ENCODE measurements at regions not wholly inside any gene's neighbourhood (a gene's known extent, or its start where the extent isn't known, plus 50 kb on each side); places are given as distances from the start of the nearest gene placed in this dataset.

GRCh38 chr14:104299993-104300761, 161.8 kb downstream of the KIF26A start:
- ATAC-seq (no peak), DNase-seq (ENCODE audit: low read depth, low spot score) (no peak)
- Histone ChIP-seq H2AFZ (ENCODE audit: low read depth, low read length, poor library complexity, severe bottlenecking) (no peak overlapping the region), H3K27ac (ENCODE audit: low read depth, low read length) (no peak overlapping the region), H3K4me1 (ENCODE audit: control insufficient read depth in 1 of 2, insufficient read depth in 2 of 2, low read length in 2 of 2) (no peaks in the 10 kb centered on the region), H3K9ac (ENCODE audit: low read length) (no peak overlapping the region), H3K9me2 (ENCODE audit: insufficient read depth) (no peaks in the 10 kb centered on the region), H3K27me3 (ENCODE audit: insufficient read depth, low read length) (no peaks in the 10 kb centered on the region), H3K4me2 (ENCODE audit: low read length) (no peak overlapping the region), H3K36me3 (ENCODE audit: control insufficient read depth in 1 of 2, insufficient read depth in 2 of 2, low read length in 2 of 2) (no peaks in the 10 kb centered on the region), H3K79me2 (ENCODE audit: insufficient read depth, low read length) (no peaks in the 10 kb centered on the region), H3K9me3 (ENCODE audit: control insufficient read depth in 1 of 2, insufficient read depth in 1 of 2, low read depth in 1 of 2, low read length in 2 of 2) (no peaks in the 10 kb centered on the region), H4K20me1 (ENCODE audit: insufficient read depth) (no peaks in the 10 kb centered on the region), H3K4me3 (replicated peaks in 1 of 2; ENCODE audit: low read depth in 1 of 2, low read length in 2 of 2) (no peak overlapping the region)
- no TSS peak for BruUV-seq (replicated peaks)
- RAD21 ChIA-PET (ENCODE audit: low non-redundant PET in 1 of 2, low total read pairs in 2 of 2, uncharacterized antibody in 2 of 2, unreplicated experiment in 2 of 2), result no interaction called here
- CTCF ChIA-PET, result no interaction called here
- POLR2A ChIA-PET, result no interaction called here
- intact Hi-C loops (cut with micrococcal nuclease), result no loop called here
- TF ChIP-seq CTCF (IDR thresholded peaks at IDR 0.05 in 2 of 3, conservative IDR thresholded peaks at IDR 0.05 in 1 of 3; ENCODE audit: borderline replicate concordance in 1 of 3, insufficient read depth in 1 of 3, low read depth in 2 of 3, low read length in 2 of 3), result no peak
- TF ChIP-seq ATF3 (IDR thresholded peaks at IDR 0.05), result no peak
- TF ChIP-seq POLR2A (IDR thresholded peaks at IDR 0.05; ENCODE audit: borderline replicate concordance, extremely low read depth, insufficient read depth, insufficient read length), result no peak
- TF ChIP-seq EGR1 (IDR thresholded peaks at IDR 0.05; ENCODE audit: low read depth), result no peak
- no peak for TF ChIP-seq YY1 (IDR thresholded peaks at IDR 0.05; ENCODE audit: extremely low read depth, insufficient replicate concordance, low read depth, low read length)
- TF ChIP-seq CEBPB (IDR thresholded peaks at IDR 0.05; ENCODE audit: low read depth), result no peak
- no peak for TF ChIP-seq REST (IDR thresholded peaks at IDR 0.05; ENCODE audit: low read depth)
- no peak for TF ChIP-seq SIN3A (IDR thresholded peaks at IDR 0.05; ENCODE audit: low read depth)
- TF ChIP-seq MAX (IDR thresholded peaks at IDR 0.05), result no peak
- no peak for TF ChIP-seq SRF (IDR thresholded peaks at IDR 0.05; ENCODE audit: low read depth)
